H1 (cell line): ENCODE measurements at regions not wholly inside any gene's neighbourhood (a gene's known extent, or its start where the extent isn't known, plus 50 kb on each side); places are given as distances from the start of the nearest gene placed in this dataset.

Source experiments
- CTCF ChIA-PET: fragments of 300-600 bp; sonication (Branson Sonifier 250); formaldehyde crosslinking; loops from one replicate; lab custom pipeline; 2021; ENCODE audit not compliant: partially characterized antibody; lab: Charles Lee
- POLR2A ChIA-PET: fragments of 300-600 bp; sonication (Branson Sonifier 250); formaldehyde crosslinking; loops from one replicate; lab custom pipeline; 2021; ENCODE audit warnings: inconsistent platforms; ENCODE audit not compliant: partially characterized antibody; lab: Charles Lee
- DNase-seq, 2 experiments: peaks; one replicate each; pipeline versions ENCODE4 v3.0.0 to v3.0.0-alpha.2; 2010 to 2022; ENCODE audit warnings: low spot score in 2 of 2, low read depth in 1 of 2, mixed read lengths in 1 of 2
- FAIRE-seq: peaks from 2 replicates; lab custom pipeline; 2011; peaks lifted over from hg19 to GRCh38; lab: Jason Lieb, UNC
- H2AFZ ChIP-seq: 2 replicates; pipeline ENCODE4 v1.8.1; 2012; ENCODE audit warnings: low read length, inconsistent platforms
- H2AK5ac ChIP-seq: 2 replicates; pipeline ENCODE4 v1.6.1; 2013; ENCODE audit warnings: low read depth, low read length
- H2BK120ac ChIP-seq: replicated peaks from 2 replicates; pipeline ENCODE3; 2013; ENCODE audit warnings: low read depth, low read length, inconsistent platforms
- H2BK12ac ChIP-seq: 2 replicates; pipeline ENCODE4 v1.6.1; 2013; ENCODE audit warnings: low read depth, low read length
- H2BK15ac ChIP-seq: 2 replicates; pipeline ENCODE4 v1.6.1; 2013; ENCODE audit warnings: low read length
- H2BK20ac ChIP-seq: 2 replicates; pipeline ENCODE4 v1.6.1; 2013; ENCODE audit warnings: low read length
- H2BK5ac ChIP-seq: 2 replicates; pipeline ENCODE4 v1.6.1; 2013; ENCODE audit warnings: low read depth, low read length
- H3K14ac ChIP-seq: 2 replicates; pipeline ENCODE4 v1.6.1; 2013; ENCODE audit warnings: inconsistent platforms; ENCODE audit not compliant: insufficient read length
- H3K18ac ChIP-seq: 2 replicates; pipeline ENCODE4 v1.6.1; 2013; ENCODE audit warnings: low read length; ENCODE audit errors: extremely low read depth
- H3K23ac ChIP-seq: 2 replicates; pipeline ENCODE4 v1.6.1; 2013; ENCODE audit warnings: inconsistent platforms; ENCODE audit not compliant: insufficient read length
- H3K23me2 ChIP-seq: 2 replicates; pipeline ENCODE4 v1.6.1; 2013; ENCODE audit warnings: low read depth, low read length
- H3K27ac ChIP-seq: 2 replicates; pipeline ENCODE4 v1.6.1; 2011; ENCODE audit warnings: low read depth, low read length, inconsistent platforms
- H3K27me3 ChIP-seq, 4 experiments: replicated peaks in 1 of 4; 1 replicate in 1 of 4; 2 replicates in 3 of 4; pipeline versions ENCODE4 v1.6.1 to v1.8.1; 2011 to 2013; ENCODE audit warnings: low read length in 3 of 4, mild to moderate bottlenecking in 3 of 4, inconsistent platforms in 2 of 4, mixed read lengths in 2 of 4, moderate library complexity in 1 of 4; ENCODE audit not compliant: control insufficient read depth in 3 of 4, insufficient read depth in 3 of 4; ENCODE audit errors: extremely low read depth in 1 of 4
- H3K36me3 ChIP-seq, 4 experiments: 2 replicates each; pipeline versions ENCODE4 v1.6.1 to v1.8.1; 2011 to 2013; ENCODE audit warnings: mild to moderate bottlenecking in 4 of 4, low read length in 3 of 4, moderate library complexity in 2 of 4, control low read depth in 1 of 4, inconsistent platforms in 1 of 4; ENCODE audit not compliant: insufficient read depth in 4 of 4, control insufficient read depth in 2 of 4
- H3K4ac ChIP-seq: replicated peaks from 2 replicates; pipeline ENCODE3; 2013; ENCODE audit warnings: low read length, low read depth, mixed read lengths, inconsistent platforms; ENCODE audit not compliant: insufficient read length
- H3K4me1 ChIP-seq, 4 experiments: replicated peaks in 1 of 4; 1 replicate in 1 of 4; 2 replicates in 3 of 4; pipeline versions ENCODE4 v1.6.1 to v1.8.1; 2011 to 2013; ENCODE audit warnings: low read length in 3 of 4, inconsistent platforms in 2 of 4, mixed read lengths in 1 of 4; ENCODE audit not compliant: insufficient read depth in 4 of 4, control insufficient read depth in 3 of 4
- H3K4me2 ChIP-seq, 2 experiments: 2 replicates each; pipeline versions ENCODE4 v1.6.1 to v1.8.1; 2011 to 2013; ENCODE audit warnings: low read depth in 2 of 2, low read length in 2 of 2, control low read depth in 1 of 2, inconsistent platforms in 1 of 2, mild to moderate bottlenecking in 1 of 2; ENCODE audit not compliant: insufficient read depth in 1 of 2
- H3K4me3 ChIP-seq, 4 experiments: fragments of 200-600, 300-600 bp in 1 of 4; sonication (generic), shearing (Covaris generic), sonication (Bioruptor Twin) in 1 of 4; 2 replicates each; pipeline versions ENCODE4 v1.5.1 to v1.8.1; 2011 to 2016; ENCODE audit warnings: low read length in 4 of 4, low read depth in 3 of 4, control low read depth in 2 of 4, inconsistent platforms in 2 of 4, mild to moderate bottlenecking in 2 of 4, mixed read lengths in 1 of 4, moderate library complexity in 1 of 4; ENCODE audit not compliant: insufficient read depth in 2 of 4; ENCODE audit errors: extremely low read depth in 1 of 4
- H3K56ac ChIP-seq: replicated peaks from 2 replicates; pipeline ENCODE3; 2013; ENCODE audit warnings: low read depth, mild to moderate bottlenecking, mixed read lengths, low read length, inconsistent platforms; ENCODE audit not compliant: insufficient read length
- H3K79me1 ChIP-seq: 2 replicates; pipeline ENCODE4 v1.6.1; 2013; ENCODE audit warnings: low read depth, low read length, control low read depth
- H3K79me2 ChIP-seq, 2 experiments: 2 replicates each; pipeline versions ENCODE4 v1.6.1 to v1.8.1; 2012 to 2013; ENCODE audit warnings: low read length in 2 of 2, mild to moderate bottlenecking in 2 of 2, inconsistent platforms in 1 of 2; ENCODE audit not compliant: insufficient read depth in 2 of 2, control insufficient read depth in 1 of 2
- H3K9ac ChIP-seq, 4 experiments: replicated peaks in 1 of 4; 1 replicate in 1 of 4; 2 replicates in 3 of 4; pipeline versions ENCODE4 v1.6.1 to v1.8.1; 2011 to 2013; ENCODE audit warnings: low read depth in 3 of 4, low read length in 3 of 4, control low read depth in 2 of 4, mild to moderate bottlenecking in 2 of 4, moderate library complexity in 2 of 4, inconsistent platforms in 1 of 4; ENCODE audit errors: extremely low read depth in 1 of 4
- H3K9me3 ChIP-seq, 2 experiments: 2 replicates each; pipeline versions ENCODE4 v1.6.1 to v1.8.1; 2012 to 2013; ENCODE audit warnings: mild to moderate bottlenecking in 2 of 2, moderate library complexity in 2 of 2, control low read depth in 1 of 2, inconsistent platforms in 1 of 2, low read depth in 1 of 2, low read length in 1 of 2, mixed read lengths in 1 of 2; ENCODE audit not compliant: insufficient read depth in 2 of 2
- H4K20me1 ChIP-seq, 2 experiments: replicated peaks in 1 of 2; 2 replicates each; pipeline versions ENCODE3 to v1.8.1; 2011 to 2013; ENCODE audit warnings: inconsistent platforms in 2 of 2, low read length in 2 of 2, mild to moderate bottlenecking in 1 of 2; ENCODE audit not compliant: insufficient read depth in 2 of 2, control insufficient read depth in 1 of 2
- H4K5ac ChIP-seq: 2 replicates; pipeline ENCODE4 v1.6.1; 2013; ENCODE audit warnings: low read length, low read depth, mixed read lengths, inconsistent platforms; ENCODE audit not compliant: insufficient read length
- H4K8ac ChIP-seq: 2 replicates; pipeline ENCODE4 v1.8.0; 2013; ENCODE audit warnings: mild to moderate bottlenecking, moderate library complexity, low read length, inconsistent platforms; ENCODE audit not compliant: insufficient read depth; ENCODE audit errors: extremely low read depth
- H4K91ac ChIP-seq: replicated peaks from 2 replicates; pipeline ENCODE3; 2013; ENCODE audit warnings: low read length, mixed read lengths, inconsistent platforms; ENCODE audit not compliant: insufficient read length
- ATF2 ChIP-seq: IDR thresholded peaks from 2 replicates; pipeline ENCODE4 v1.6.1; 2012; ENCODE audit warnings: low read length, inconsistent platforms
- GABPA ChIP-seq: IDR thresholded peaks from 2 replicates; pipeline ENCODE4 v1.6.1; 2011; ENCODE audit warnings: mild to moderate bottlenecking, low read length, moderate library complexity, borderline replicate concordance; ENCODE audit not compliant: insufficient read depth
- HDAC2 ChIP-seq, 2 experiments: fragments of 300-600 bp in 1 of 2; sonication (generic) in 1 of 2; IDR thresholded peaks; 2 replicates each; pipeline ENCODE4 v1.6.1; 2011 to 2012; ENCODE audit warnings: low read depth in 2 of 2, low read length in 2 of 2, mild to moderate bottlenecking in 2 of 2, moderate library complexity in 2 of 2, borderline replicate concordance in 1 of 2, inconsistent platforms in 1 of 2
- JUND ChIP-seq: IDR thresholded peaks from 2 replicates; pipeline ENCODE4 v1.6.1; 2011; ENCODE audit warnings: mild to moderate bottlenecking, improper control_type of control experiment, low read length
- MAFK ChIP-seq: IDR thresholded peaks from 2 replicates; pipeline ENCODE4 v1.6.1; 2012; ENCODE audit warnings: low read depth, mild to moderate bottlenecking, improper control_type of control experiment, low read length
- RFX5 ChIP-seq: IDR thresholded peaks from 2 replicates; pipeline ENCODE4 v1.6.1; 2011; ENCODE audit warnings: low read depth, low read length, improper control_type of control experiment, borderline replicate concordance
- SRF ChIP-seq: IDR thresholded peaks from 2 replicates; pipeline ENCODE4 v1.6.1; 2011; ENCODE audit warnings: mild to moderate bottlenecking, low read depth, low read length, moderate library complexity
- TAF7 ChIP-seq: optimal IDR thresholded peaks from 2 replicates; pipeline ENCODE3; 2011; ENCODE audit warnings: low read depth, mild to moderate bottlenecking, inconsistent platforms, low read length, moderate library complexity, borderline replicate concordance
- TEAD4 ChIP-seq: IDR thresholded peaks from 2 replicates; pipeline ENCODE4 v1.6.1; 2012; ENCODE audit warnings: low read depth, low read length, inconsistent platforms, mixed read lengths
- WGBS, 2 experiments: shearing (Covaris generic) in 1 of 2; methylation state at CpG; one replicate each; pipeline versions ENCODE4 v1.1.6 to v1.1.7; 2013 to 2015; ENCODE audit warnings: low lambda C conversion rate in 2 of 2, mixed read lengths in 2 of 2, inconsistent platforms in 1 of 2, low coverage in 1 of 2, missing lambda C conversion rate in 1 of 2; ENCODE audit not compliant: insufficient replicate concordance in 2 of 2, insufficient coverage in 1 of 2, insufficient read length in 1 of 2; ENCODE audit errors: extremely low coverage in 1 of 2, missing lambda C conversion rate in 1 of 2; 5-methylcytosine and 5-hydroxymethylcytosine counted together
- TF ChIP-seq, protein P1 (sequence below): IDR thresholded peaks from 2 replicates; pipeline ENCODE4 v1.6.1; 2012; ENCODE audit warnings: inconsistent platforms

DNA sequence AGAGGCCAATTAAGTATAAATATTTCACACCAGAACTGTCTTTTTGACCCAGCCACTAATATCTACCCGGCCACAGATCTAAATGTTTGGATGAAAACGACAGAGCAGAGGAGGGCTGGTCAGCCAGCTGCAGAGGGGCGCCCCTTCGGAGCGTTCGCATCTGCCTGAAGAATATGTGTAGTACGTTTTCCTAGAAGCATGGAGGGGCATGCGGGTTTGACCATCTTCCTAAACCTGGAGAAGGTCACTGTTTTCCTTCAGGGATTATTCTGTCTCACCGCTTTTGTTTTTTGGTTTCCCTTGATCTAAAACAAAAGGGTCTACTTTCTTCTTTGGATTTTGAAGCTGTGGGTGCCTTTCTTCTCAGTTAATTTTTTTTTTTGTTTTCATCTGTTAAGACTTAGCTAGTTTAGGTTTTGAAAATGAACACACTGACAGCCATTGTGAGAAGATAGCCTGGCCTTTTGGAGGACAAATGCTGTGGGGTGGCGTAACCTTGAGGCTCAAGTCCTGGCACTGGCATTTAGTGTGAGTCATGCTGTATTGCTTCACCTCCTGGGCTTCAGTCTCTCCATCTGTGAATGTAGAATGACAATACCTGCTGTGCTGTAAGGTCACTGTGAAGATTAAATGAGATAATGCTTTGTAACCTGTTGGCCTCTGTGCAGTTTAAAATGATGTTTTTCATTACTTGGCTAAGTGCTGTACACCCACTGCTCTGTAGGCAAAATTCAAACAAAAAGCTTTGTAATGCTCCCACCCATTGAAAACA, 74.1 kb upstream of the IRF2BP2 start:
- Histone ChIP-seq H3K18ac (no peak overlapping the region), H3K27ac (no peak overlapping the region), H3K4ac (no peak overlapping the region), H3K27me3 (no peaks in the 10 kb centered on the region), H2BK120ac (no peak overlapping the region), H4K91ac (no peak overlapping the region), H4K20me1 (no peaks in the 10 kb centered on the region), H3K23ac (no peak overlapping the region), H2AFZ (0 out of 2 replicates have a peak overlapping the region, but pooled peaks have one; percentile 16), H4K8ac (no peak overlapping the region), H2BK12ac (peak overlapping the region; percentile 85), H3K79me1 (no peaks in the 10 kb centered on the region), H3K23me2 (peaks cover 3% of the 10 kb centered on the region; the same call in 1 of the 2 replicates), H3K9me3 (no peaks in the 10 kb centered on the region), H3K4me1 (peaks cover 0 to 5% (median 3%) of the 10 kb centered on the region in 4 experiments; a peak in 4 of 7 replicates), H3K4me3 (no peak overlapping the region), H2BK15ac (no peak overlapping the region), H2BK5ac (peak overlapping the region; percentile 54; the same call in 1 of the 2 replicates), H3K79me2 (no peaks in the 10 kb centered on the region), H3K56ac (no peak overlapping the region), H3K36me3 (no peaks in the 10 kb centered on the region), H4K5ac (no peak overlapping the region), H2AK5ac (no peak overlapping the region), H3K14ac (no peak overlapping the region), H2BK20ac (0 out of 2 replicates have a peak overlapping the region, but pooled peaks have one; percentile 35), H3K9ac (no peak overlapping the region), H3K4me2 (peak overlapping the region; percentile 3 to 30; a peak in 1 of 4 replicates)
- 76% methylated on average over 10 of the region's 10 CpGs; no CpG with 5 or more reads in 1 of the 2 experiments for WGBS, 2 experiments
- DNase-seq (no peak), FAIRE-seq (peak; percentile 32)
- POLR2A ChIA-PET = interaction anchor here (0.6 kb wide), 1 partner anchor 10 kb away, joined by 3 read pairs; no protein-coding TSS in a partner anchor
- CTCF ChIA-PET = no interaction called here
- TF ChIP-seq TAF7 (no peak), HDAC2 (IDR thresholded peaks at IDR 0.05; ENCODE audit: borderline replicate concordance in 1 of 2, low read depth in 2 of 2, low read length in 2 of 2) (no peak), JUND (peak; percentile 95), SRF (no peak), MAFK (no peak), GABPA (no peak), TEAD4 (no peak), RFX5 (no peak), ATF2 (peak; percentile 57; the same call in 1 of the 2 replicates)
- TF ChIP-seq, protein P1, sequence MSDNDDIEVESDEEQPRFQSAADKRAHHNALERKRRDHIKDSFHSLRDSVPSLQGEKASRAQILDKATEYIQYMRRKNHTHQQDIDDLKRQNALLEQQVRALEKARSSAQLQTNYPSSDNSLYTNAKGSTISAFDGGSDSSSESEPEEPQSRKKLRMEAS = no peak
